ENCODE measurements at regions not wholly inside any gene's neighbourhood (a gene's known extent, or its start where the extent isn't known, plus 50 kb on each side); places are given as distances from the start of the nearest gene placed in this dataset.
"Not testable (repeated sequence)": the region's sequence is repeated elsewhere in the genome, so short reads cannot be mapped to it uniquely, and the experiment has no call there.

DNA sequence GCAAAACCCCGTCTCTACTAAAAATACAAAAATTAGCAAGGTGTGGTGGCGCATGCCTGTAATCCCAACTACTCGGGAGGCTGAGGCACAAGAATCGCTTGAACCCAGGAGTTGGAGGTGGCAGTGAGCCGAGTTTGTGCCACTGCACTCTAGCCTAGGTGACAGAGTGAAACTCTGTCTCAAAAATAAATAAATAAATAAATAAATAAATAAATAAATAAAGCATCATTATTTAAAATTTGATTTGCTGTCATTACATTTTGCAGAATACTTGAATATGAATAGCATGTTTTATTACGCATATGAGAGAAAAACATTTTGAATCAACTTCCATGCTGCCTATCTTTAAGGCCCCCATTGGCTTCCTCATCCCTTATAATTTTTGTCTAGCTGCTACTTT is 53.4 kb upstream of the MED14 start:
- not testable (repeated sequence) for DNase-seq

DNA sequence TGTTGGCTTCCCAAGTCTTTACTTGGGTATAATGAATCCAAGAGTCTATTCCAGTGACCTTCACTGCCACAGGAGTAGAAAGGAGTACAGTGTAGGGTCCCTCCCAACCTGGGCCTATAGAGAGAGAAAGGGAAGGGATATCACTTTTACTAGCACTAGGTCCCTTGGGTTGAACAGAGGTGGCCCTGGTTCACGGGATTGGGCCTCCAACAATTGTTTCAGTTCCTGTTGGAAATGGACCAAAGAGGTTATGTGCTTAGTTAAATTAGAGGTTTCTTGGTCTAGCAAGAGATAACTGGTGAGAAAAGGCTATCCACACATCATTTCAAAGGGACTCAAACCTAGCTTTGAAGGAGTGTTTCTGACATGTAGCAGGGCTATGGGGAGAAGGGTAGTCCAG is 57.1 kb upstream of the MED14 start:
- DNase-seq, result no peak

DNA sequence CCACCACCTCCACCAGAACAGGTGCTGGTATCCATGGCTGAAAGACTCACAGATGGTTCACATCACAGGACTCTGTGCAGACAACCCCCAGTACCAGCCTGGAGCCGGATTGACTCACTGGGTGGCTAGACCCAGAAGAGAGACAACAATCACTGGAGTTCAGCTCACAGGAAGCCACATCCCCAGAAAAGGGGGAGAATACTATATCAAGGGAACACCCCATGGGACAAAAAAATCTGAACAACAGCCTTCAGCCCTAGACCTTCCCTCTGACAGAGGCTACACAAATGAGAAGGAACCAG is 59.4 kb upstream of the MED14 start:
- DNase-seq, result not testable (repeated sequence)

DNA sequence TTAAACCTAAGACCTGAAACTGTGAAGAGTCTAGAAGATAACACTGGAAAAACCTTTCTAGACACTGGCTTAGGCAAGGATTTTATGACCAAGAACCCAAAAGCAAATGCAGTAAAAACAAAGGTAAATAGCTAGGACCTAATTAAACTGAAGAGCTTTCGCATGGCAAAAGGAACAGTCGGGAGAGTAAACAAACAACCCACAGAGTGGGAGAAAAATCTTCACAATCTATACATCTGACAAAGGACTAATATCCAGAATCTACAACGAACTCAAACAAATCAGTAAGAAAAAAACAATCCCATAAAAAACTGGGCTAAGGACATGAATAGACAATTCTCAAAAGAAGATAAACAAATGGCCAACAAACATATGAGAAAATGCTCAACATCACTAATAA is 64.4 kb upstream of the MED14 start:
- not testable (repeated sequence) for DNase-seq

DNA sequence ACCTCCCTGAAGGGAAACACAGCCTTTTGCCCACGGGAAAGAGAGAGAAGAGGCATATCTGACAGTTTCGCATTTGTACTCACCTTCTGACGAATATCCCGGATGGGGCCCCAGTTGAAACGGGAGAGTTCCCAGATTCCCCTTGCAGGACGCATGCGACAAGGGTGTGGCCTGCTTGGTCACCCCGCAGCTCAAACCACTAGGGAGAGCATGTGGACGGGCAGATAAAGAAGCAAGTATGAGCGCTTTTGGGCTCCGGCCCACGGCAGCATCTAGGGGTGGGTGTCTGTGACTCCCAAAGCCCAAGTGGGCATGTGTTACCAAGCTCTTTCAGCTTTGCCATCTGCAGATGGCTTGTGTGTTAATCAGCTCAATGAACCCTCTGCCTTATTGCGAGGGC is 70.1 kb upstream of the MED14 start:
- DNase-seq, result no peak

DNA sequence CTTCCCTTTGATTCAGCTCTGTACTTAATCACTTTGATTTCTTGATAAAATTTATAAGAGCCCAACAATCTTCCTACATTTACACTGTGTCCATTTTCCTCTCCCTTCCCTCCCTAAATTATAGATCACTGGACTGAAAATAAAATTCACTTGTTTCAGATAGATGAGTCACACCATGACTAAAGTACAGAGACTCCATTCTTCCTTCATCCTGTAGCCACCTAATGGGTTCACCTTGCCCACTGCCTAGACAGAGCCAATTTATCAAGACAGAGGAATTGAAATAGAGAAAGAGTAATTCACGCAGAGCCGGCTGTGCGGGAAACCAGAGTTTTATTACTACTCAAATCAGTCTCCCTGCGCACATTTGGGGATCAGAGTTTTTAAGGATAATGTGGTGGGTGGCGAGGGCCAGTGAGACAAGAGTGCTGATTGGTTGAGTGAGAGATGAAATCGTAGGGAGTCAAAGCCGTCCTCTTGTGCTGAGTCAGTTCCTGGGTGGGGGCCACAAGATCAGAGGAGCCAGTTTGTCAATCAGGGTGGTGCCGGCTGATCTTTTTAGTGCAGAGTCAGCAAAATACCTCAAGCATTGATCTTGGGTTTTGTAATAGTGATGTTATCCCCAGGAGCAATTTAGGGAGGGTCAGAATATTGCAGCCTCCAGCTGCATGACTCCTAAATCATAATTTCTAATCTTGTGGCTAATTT is 71.3 kb upstream of the MED14 start:
- DNase-seq, result no peak

DNA sequence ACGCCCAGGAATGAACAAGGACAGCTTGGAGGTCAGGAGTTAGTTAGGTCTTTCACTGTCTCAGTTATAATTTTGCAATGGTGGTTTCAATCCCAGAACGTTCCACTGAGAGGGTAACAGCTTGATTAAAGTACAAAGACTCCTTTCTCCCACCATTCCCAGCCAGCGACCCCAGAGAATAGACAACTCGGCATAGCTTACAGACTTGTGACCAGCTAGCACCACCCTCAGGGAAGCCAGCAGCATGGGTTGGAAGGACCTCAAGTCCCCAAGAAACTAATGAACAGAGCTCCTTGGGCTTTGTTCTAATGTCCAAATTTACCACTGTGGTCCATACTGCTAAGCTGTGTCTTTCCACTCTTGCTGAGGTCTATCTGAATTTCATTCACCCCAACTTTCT is 72.0 kb upstream of the MED14 start:
- no peak for DNase-seq

DNA sequence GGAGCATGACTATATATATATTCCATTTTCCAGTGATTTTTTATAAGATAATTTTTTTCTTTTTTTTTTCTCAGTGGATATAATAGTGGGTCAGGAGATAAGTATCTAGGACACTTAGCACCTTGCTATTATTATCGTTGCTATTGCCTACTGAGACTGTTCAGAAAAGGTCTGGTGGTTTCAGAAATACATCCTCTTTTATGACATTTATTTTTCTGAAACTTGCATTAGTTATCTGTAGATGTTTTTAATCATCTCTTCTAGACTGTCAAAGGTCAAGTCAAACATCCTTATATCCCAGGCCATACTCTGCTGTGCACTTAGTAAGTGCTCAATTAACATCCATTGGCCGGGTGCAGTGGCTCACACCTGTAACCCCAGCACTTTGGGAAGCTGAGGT is 72.9 kb upstream of the MED14 start:
- no peak for DNase-seq

DNA sequence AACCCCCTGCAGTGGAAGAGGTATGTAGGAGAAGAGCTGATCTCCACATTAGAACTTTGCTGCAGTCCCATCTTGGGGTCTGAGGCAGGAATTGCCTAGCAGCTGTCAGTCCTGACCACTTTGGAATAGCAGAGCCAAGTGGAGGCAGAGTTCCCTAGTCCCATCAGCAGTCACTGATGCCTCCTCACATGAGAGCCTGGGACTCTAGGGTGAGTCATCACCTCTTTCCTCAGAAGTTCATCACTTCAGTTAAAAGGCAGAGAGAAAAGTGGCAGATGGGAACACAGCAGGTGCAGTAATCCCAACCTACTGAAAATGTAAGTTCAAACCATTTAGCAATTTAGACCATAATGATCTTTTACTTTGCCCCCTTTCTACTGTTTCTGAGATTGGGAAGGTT is 73.9 kb upstream of the MED14 start:
- no peak for DNase-seq

DNA sequence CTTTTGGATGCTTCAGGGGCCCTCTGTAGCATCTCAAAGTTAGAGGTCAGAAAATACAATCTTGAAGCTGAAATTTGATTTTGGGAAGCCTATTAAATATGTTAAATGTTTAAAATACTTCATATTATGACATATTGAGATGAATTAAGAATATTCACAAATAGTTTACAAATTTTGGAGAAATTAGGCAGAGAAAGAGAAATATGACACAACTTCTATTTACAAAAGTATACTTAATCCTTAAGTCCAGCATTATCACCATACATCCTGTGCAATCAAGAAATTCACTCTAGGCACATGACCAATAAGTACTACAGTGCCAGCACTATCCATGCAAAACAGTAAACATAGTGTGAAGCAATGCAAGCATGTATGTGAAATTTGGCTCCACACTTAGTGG is 79.7 kb upstream of the MED14 start:
- not testable (repeated sequence) for DNase-seq

DNA sequence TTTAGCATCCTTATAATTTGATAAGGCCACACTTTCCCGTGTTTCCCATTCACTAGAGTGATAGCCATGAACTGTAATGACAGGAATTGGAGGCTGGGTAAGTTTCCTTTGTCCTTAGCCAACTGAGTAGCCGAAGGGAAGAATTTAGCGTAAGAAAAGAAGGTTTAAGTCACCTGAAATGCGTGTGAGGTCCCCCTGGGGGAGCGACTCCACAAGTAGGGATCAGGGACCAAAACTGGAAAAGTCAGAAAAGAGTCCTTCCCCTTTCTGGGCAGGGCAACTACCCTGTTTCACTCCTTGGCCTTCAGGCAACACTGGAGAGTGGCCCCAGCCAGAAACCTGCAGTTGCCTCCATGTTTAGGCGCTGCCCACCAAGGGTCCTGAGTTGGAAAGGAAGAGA is 81.6 kb upstream of the MED14 start:
- DNase-seq, result no peak

DNA sequence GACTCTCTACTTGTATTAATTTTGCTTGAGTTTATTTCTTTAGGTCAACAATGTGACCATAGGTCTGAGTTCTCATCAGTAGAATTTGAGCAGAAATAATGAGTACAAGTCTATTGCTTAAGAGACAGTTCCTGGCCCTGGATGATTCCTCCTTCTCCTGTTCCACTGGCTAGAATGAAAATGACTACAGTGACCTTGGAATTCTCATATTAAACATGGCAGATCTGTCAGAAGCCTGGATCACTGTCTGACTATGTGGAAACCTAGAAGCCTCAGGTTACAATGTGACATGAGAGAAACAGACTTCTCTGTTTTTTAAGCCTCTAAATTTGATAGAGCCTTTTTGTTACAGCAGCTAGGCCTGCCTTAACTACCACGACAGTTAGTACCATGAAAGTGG is 82.9 kb upstream of the MED14 start:
- no peak for DNase-seq

DNA sequence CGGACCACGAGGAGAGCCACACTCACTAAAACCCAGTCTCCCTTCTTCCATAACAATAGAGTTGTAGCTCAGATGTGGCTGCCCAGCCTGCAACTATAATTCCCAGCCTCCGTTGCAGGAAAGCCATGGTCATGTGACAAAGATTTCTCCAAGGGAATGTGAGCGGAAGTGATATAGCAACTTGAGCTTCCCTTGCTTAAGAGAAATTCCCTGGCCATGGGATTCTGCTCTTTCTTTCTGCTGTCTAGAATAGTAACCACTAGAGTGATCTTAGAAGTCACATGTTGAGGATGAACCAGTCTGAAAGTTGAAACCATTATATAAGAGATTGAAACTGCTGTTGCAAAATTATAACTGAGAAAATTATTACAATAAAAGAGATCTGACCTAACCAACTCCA is 86.4 kb upstream of the MED14 start:
- DNase-seq, result no peak

DNA sequence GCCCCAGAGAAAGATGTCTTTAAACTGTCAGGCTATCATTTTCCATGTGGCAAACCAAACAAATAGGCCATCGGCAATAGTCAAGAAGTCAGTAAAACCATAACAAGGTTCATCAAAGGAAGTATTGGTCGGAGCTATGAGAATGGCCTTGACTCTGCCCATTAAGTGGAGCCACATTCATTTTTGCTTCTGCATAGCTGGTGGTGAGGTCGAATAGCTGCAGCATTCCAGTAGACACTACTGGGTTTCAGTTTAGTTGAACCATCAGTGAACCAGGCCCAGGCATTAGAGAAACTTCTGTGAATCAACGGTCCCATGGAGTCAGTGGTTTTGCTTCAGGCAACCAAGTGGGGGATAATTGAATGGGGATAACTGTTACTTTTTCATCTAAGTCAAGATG is 92.0 kb upstream of the MED14 start:
- no peak for DNase-seq

DNA sequence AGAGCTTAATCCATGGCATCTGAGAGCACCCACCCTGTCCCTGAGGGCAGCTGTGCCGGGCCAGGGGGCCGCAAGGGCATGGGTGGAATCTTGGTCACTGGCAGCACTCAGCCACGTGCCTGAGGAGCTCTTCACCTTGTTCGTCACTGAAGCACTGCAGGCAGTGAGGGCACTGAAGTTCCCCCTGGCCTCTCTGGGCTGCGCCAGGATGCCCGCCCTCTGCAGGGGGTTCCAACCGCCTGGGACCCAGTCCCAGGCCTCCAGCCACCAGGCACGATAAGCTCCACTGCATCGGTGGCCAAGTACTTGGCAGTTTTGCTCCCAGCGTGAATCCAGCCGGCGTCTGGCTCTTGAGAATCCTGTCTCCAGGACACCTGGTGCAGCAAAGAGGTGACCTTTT is 96.4 kb upstream of the MED14 start:
- no peak for DNase-seq

DNA sequence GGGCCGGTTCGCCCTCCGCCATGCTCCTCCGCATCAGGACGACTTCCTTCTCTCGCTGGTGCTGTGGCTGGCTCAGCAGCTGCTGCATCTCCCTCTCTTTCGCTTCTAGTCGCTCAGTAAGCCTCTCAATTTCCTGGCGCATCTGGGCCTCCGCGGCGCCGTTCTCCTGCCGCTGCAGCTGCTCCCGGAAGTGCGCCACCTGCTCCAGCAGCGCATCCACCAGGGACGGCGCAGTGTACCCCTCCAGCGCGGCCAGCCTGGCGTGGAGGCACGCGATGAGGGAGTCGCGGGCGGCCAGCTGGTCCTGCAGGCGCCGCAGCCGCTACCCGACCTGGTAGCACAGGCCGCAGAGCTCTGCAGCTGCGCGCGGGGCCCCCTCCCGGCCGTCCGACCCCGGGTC is 97.4 kb upstream of the MED14 start:
- DNase-seq, result no peak

DNA sequence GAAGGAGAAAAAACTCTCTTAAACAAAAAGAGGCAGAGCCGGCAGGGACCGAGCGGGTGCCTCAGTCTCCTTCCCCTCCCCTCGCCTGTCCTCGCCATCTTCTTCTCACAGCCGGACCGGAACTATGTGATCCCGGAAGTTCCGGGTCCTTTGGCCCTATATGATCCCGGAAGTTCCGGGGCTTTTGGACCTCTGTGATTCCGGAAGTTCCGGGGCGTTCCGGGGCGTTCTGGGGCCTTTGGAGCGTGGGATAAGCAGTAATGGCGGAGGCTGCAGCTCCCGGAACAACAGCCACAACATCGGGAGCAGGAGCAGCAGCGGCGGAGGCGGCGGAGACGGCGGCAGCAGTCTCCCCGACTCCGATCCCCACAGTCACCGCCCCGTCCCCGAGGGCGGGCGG is 98.9 kb upstream of the MED14 start:
- DNase-seq, result no peak

DNA sequence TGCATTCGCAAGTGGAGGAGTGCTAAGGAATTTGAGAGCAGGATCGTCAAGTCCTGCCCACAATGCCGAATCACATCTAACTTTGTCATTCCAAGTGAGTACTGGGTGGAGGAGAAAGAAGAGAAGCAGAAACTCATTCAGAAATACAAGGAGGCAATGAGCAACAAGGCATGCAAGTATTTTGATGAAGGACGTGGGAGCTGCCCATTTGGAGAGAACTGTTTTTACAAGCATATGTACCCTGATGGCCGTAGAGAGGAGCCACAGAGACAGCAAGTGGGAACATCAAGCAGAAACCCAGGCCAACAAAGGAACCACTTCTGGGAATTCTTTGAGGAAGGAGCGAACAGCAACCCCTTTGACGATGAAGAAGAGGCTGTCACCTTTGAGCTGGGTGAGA is 100.2 kb upstream of the MED14 start:
- no peak for DNase-seq

DNA sequence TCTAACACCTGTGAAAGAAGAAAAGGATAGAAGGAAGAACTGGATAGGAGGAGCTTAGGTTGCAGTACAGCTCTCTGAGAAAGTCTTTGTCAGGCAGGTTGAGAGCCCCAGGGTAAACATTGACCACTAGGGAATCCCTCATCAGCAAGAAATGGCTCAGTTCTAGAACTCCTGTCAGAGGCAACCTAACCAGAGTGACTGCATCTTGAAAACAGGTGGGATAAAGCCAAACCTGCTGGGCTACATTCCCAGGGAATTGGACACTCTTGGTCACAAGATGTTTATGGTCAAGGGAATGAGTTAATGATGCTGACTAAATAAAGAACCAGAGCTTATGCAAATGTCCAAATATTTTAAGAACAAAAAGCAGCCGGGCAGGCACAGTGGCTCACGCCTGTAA is 108.3 kb upstream of the MED14 start:
- DNase-seq, result no peak

DNA sequence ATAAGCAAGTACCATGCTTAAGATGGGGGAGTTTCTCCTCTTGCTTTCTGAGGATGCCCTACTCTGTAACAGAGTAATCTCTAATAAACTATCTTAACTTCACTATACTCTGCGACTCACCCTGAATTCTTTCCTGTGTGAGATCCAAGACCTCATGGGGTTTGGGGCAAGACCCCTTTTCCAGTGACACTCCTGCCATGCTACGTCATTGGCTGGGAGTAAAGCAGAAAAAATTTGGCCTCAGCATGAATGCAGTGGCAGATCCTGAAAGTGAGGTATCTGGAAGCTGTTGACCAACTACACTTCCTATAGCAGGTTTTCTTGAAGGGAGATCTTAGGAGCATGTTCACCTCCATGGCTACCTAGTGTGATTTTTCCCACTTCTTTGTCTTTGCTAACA is 109.1 kb upstream of the MED14 start:
- DNase-seq, result no peak

DNA sequence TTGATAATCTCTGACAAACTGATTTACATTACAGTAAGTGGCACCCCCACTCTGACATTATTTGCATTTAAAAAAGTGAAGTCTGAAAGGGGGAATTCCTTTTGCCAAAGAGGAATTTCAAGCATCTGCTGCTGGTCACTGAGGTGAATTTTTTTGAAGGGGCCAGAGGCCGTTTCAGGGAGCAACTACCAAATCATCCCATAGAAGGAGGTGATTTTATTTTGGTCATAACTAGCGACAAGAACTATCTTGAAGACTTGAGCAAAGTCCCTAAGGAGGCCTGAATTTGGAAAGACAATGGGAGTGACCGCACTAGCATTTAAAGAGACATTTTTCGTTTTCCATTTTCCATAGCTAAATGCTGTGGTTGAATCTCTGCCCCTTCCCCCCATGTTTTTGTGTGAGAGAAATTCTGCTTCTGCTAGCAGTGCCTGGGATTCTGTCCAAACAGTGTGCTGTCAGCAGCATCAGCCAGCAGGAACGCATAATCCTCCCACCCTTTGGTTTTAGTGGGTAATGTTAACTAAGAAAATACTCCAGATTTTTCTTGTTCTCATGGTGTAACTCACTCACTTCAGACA is 110.1 kb upstream of the MED14 start:
- DNase-seq, result no peak

DNA sequence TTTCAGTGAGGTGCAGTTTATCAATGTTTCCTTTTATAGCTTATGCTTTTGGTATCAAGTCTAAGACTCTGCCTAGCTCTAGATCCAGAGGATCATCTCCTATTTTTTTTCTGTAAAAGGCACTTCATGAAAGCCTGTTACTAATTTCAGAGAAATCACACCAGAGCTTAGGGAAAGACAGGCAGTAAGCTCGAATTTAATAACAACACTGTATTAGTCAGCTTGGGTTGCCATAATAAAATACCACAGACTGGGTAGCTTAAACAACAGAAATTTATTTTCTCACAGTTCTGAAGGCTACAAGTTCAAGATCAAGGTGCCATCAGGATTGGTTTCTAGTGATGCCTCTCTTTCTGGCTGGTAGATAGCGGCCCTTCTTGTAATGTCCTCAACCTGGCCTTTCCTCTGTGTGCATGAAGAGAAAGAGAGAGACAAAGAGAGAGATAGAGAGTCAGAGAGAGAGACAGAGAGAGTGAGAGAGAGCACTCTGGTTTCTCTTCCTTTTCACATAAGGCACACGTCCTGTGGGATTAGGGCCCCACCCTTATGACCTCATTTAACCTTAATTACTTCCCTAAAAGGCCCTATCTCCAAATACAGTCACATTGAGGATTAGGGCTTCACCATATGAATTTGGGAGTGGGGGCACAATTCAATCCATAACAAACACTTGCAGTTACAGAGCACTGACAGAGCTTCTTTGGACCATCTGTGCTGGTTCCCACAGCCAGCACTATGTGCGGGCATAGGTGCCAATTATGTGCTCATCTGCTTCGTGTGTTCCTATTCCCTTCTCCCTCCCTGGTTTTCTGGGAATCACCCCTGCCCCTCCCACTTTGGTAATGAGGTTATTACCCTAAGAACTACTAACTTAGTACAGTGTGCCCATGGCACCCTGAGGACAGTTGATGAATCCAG is 114.8 kb upstream of the MED14 start:
- no peak for DNase-seq

DNA sequence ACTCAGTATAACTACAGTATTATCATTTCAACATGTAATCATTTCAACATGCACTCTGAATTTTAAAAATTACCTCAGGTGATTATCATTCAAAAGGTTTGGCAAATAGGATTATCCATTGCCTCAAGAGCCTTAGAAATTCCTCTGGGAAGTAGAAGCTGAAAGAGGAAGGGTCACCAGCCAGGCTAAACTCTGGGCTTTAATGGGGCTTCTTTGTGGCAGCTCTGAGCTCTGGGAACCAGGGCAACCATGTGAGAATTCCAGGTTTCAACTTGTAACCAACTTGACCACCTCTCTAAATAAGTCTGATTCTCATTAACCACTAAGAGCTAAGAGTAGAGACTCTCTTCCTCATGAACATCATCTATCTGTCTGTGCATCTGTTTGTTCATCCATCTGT is 117.2 kb upstream of the MED14 start:
- no peak for DNase-seq
